ENCODE measurements at regions not wholly inside any gene's neighbourhood (a gene's known extent, or its start where the extent isn't known, plus 50 kb on each side); places are given as distances from the start of the nearest gene placed in this dataset.

- Histone ChIP-seq H4K8ac (ENCODE audit: low read depth in 2 of 2, low read length in 2 of 2) (no peak overlapping the region), H3K4ac (ENCODE audit: low read depth, low read length) (no peak overlapping the region), H4K20me1 (ENCODE audit: insufficient read depth, low read length) (no peaks in the 10 kb centered on the region), H3K4me2 (ENCODE audit: low read depth, low read length) (no peak overlapping the region), H4K91ac (ENCODE audit: insufficient read depth, low read depth, low read length) (no peak overlapping the region), H3K27me3 (ENCODE audit: control insufficient read depth, insufficient read depth, low read length) (peaks cover 19% of the 10 kb centered on the region), H3K4me1 (ENCODE audit: control insufficient read depth, insufficient read depth, low read length) (no peaks in the 10 kb centered on the region), H2AK5ac (ENCODE audit: low read depth, low read length) (no peak overlapping the region), H3K18ac (ENCODE audit: low read depth, low read length) (no peak overlapping the region), H3K9me3 (ENCODE audit: control insufficient read depth, insufficient read depth, low read length) (no peaks in the 10 kb centered on the region), H3K9ac (ENCODE audit: low read depth, low read length) (no peak overlapping the region), H2BK15ac (ENCODE audit: low read depth, low read length) (no peak overlapping the region), H3K27ac (ENCODE audit: insufficient read depth, low read length) (no peak overlapping the region), H3K56ac (ENCODE audit: extremely low read depth, insufficient read depth, low read length) (no peak overlapping the region), H2AK9ac (replicated peaks; ENCODE audit: low read depth, low read length, poor library complexity) (no peak overlapping the region), H2BK5ac (ENCODE audit: low read depth, low read length, poor library complexity, severe bottlenecking) (no peak overlapping the region), H2BK20ac (ENCODE audit: low read depth, low read length) (no peak overlapping the region), H3K14ac (replicated peaks; ENCODE audit: low read depth, low read length) (no peak overlapping the region), H3K4me3 (ENCODE audit: insufficient read depth, low read depth, low read length) (no peak overlapping the region), H2BK120ac (ENCODE audit: low read depth, low read length) (no peak overlapping the region), H3K23ac (ENCODE audit: low read depth, low read length) (no peak overlapping the region), H3K9me1 (ENCODE audit: insufficient read depth, low read length) (no peaks in the 10 kb centered on the region), H4K5ac (ENCODE audit: low read depth, low read length) (no peak overlapping the region), H3K79me1 (ENCODE audit: low read depth in 1 of 2, low read length in 2 of 2) (no peaks in the 10 kb centered on the region), H2AFZ (replicated peaks; ENCODE audit: low read length, poor library complexity) (no peak overlapping the region), H3K36me3 (ENCODE audit: control insufficient read depth, insufficient read depth, low read length) (no peaks in the 10 kb centered on the region)
- WGBS, 2 experiments (ENCODE audit: extremely low coverage in 2 of 2, insufficient read length in 1 of 2), result 46% methylated on average over 2 of the region's 14 CpGs; no CpG with 5 or more reads in 1 of the 2 experiments
- in situ Hi-C loops (cut with MboI; ENCODE audit: low sequenced_read_pairs) (no loop called here), dilution Hi-C loops (cut with HindIII; ENCODE audit: low sequenced_read_pairs, unreplicated experiment) (no loop called here), intact Hi-C loops (cut with micrococcal nuclease) (no loop called here)
- CTCF ChIA-PET, result interaction anchor here (0.6 kb wide), 1 partner anchor 20 kb away, joined by 3 read pairs; no protein-coding TSS in a partner anchor
- DNase-seq, result no peak
- TF ChIP-seq CEBPB (IDR thresholded peaks at IDR 0.05; ENCODE audit: low read depth, low read length) (no peak), RFX5 (IDR thresholded peaks at IDR 0.05; ENCODE audit: low read depth, low read length) (no peak), MXI1 (IDR thresholded peaks at IDR 0.05; ENCODE audit: borderline replicate concordance, low read depth, low read length) (no peak), RAD21 (IDR thresholded peaks at IDR 0.05; ENCODE audit: low read length) (no peak), CTCF (conservative IDR thresholded peaks at IDR 0.05; ENCODE audit: low read depth, low read length) (no peak), NFE2L2 (IDR thresholded peaks at IDR 0.05; ENCODE audit: low read depth, low read length) (no peak), MAFK (IDR thresholded peaks at IDR 0.05; ENCODE audit: low read depth, low read length) (no peak), POLR2A (IDR thresholded peaks at IDR 0.05; ENCODE audit: low read depth, low read length) (no peak), BHLHE40 (IDR thresholded peaks at IDR 0.05; ENCODE audit: low read depth, low read length) (no peak), ELK1 (IDR thresholded peaks at IDR 0.05; ENCODE audit: borderline replicate concordance, low read depth, low read length) (no peak), RCOR1 (IDR thresholded peaks at IDR 0.05; ENCODE audit: insufficient replicate concordance, low read length) (no peak), USF2 (IDR thresholded peaks at IDR 0.05; ENCODE audit: low read depth, low read length) (no peak), CHD1 (IDR thresholded peaks at IDR 0.05; ENCODE audit: low read depth, low read length) (no peak)
- POLR2A ChIA-PET (ENCODE audit: unreplicated experiment), result no interaction called here
- no peak for ATAC-seq (ENCODE audit: low read depth)
- BruUV-seq (replicated peaks), result no TSS peak
These were observed 99.9 kb upstream of the PMEPA1 start for GRCh38 chr20:57809661-57810172.

All from IMR-90 (cell line).